ENCODE measurements at regions not wholly inside any gene's neighbourhood (a gene's known extent, or its start where the extent isn't known, plus 50 kb on each side); places are given as distances from the start of the nearest gene placed in this dataset.

- TF ChIP-seq BCL3 (IDR thresholded peaks at IDR 0.05) (no peak), SMC3 (IDR thresholded peaks at IDR 0.05) (no peak), EHMT2 (IDR thresholded peaks at IDR 0.05; ENCODE audit: low read depth) (no peak)
Measured at GRCh38 chr9:88826771-88827181, 164.5 kb upstream of the S1PR3 start (continued).

- ChIA-PET CTCF (no interaction called here), POLR2A (no interaction called here)
- ATAC-seq (no peak), FAIRE-seq (no peak), DNase-seq (ENCODE audit: low read depth in 1 of 2, low spot score in 1 of 2) (no peak)
- no peak overlapping the region for H3K4me3 ChIP-seq
- H3K27ac ChIP-seq, result no peak overlapping the region
- H3K9me3 ChIP-seq, result no peaks in the 10 kb centered on the region
- no peak overlapping the region for H3K4me2 ChIP-seq
- TF ChIP-seq E2F6 (IDR thresholded peaks at IDR 0.05; ENCODE audit: borderline replicate concordance, low read depth) (no peak), HES2 (IDR thresholded peaks at IDR 0.05) (no peak)
- H3K4me1 ChIP-seq, result no peaks in the 10 kb centered on the region
- WGBS (ENCODE audit: missing lambda C conversion rate), result 73% methylated on average over 8 of the region's 8 CpGs
Measured at GRCh38 chr9:88828018-88828417, 163.2 kb upstream of the S1PR3 start.

GRCh38 chr9:88828492-88828974 lies 162.7 kb upstream of the S1PR3 start:
- Histone ChIP-seq H3K4me3 (no peak overlapping the region), H3K4me1 (no peaks in the 10 kb centered on the region), H3K27ac (no peak overlapping the region), H3K9me3 (no peaks in the 10 kb centered on the region), H3K4me2 (no peak overlapping the region)
- ATAC-seq (no peak), DNase-seq (ENCODE audit: low read depth in 1 of 2, low spot score in 1 of 2) (no peak), FAIRE-seq (no peak)
- 67% methylated on average over 4 of the region's 4 CpGs for WGBS (ENCODE audit: missing lambda C conversion rate)
- POLR2A ChIA-PET, result no interaction called here
- no peak for TF ChIP-seq ESRRA (IDR thresholded peaks at IDR 0.05; ENCODE audit: borderline replicate concordance, low read length)
- TF ChIP-seq CHD4 (IDR thresholded peaks at IDR 0.05; ENCODE audit: borderline replicate concordance), result no peak
- no peak for TF ChIP-seq SREBF2 (IDR thresholded peaks at IDR 0.05)
- TF ChIP-seq FOSL2 (IDR thresholded peaks at IDR 0.05), result no peak
- no peak for TF ChIP-seq FOSL2 (CRISPR knock-in tag; IDR thresholded peaks at IDR 0.05)
- no peak for TF ChIP-seq FOXS1 (CRISPR knock-in tag; IDR thresholded peaks at IDR 0.05)
- no peak for TF ChIP-seq RNF2 (IDR thresholded peaks at IDR 0.05; ENCODE audit: borderline replicate concordance, low read depth)
- TF ChIP-seq HOXA7 (CRISPR knock-in tag; IDR thresholded peaks at IDR 0.05), result no peak
- no peak for TF ChIP-seq EP300 (IDR thresholded peaks at IDR 0.05)
- TF ChIP-seq HMGXB4 (CRISPR knock-in tag; IDR thresholded peaks at IDR 0.05; ENCODE audit: borderline replicate concordance), result no peak
- TF ChIP-seq FOSB (CRISPR knock-in tag; IDR thresholded peaks at IDR 0.05), result no peak
- no peak for TF ChIP-seq POLR2AphosphoS2 (conservative IDR thresholded peaks at IDR 0.05; ENCODE audit: low read length)
- no peak for TF ChIP-seq KDM1A (IDR thresholded peaks at IDR 0.05; ENCODE audit: low read depth)
- no peak for TF ChIP-seq BCL3 (IDR thresholded peaks at IDR 0.05)
- no peak for TF ChIP-seq MYC (IDR thresholded peaks at IDR 0.05; ENCODE audit: borderline replicate concordance, low read length)
- TF ChIP-seq CBX8 (IDR thresholded peaks at IDR 0.05), result no peak
- TF ChIP-seq MAFK (IDR thresholded peaks at IDR 0.05; ENCODE audit: partially characterized antibody), result no peak
- CTCF ChIA-PET, result no interaction called here
